D721Med (cell line): ENCODE measurements at regions not wholly inside any gene's neighbourhood (a gene's known extent, or its start where the extent isn't known, plus 50 kb on each side); places are given as distances from the start of the nearest gene placed in this dataset.

Experiments
- DNase-seq: peaks from one replicate; pipeline ENCODE4 v3.0.0; 2011; ENCODE audit warnings: low spot score; ENCODE audit not compliant: insufficient read length
- FAIRE-seq: peaks from 2 replicates; lab custom pipeline; 2011; peaks lifted over from hg19 to GRCh38; lab: Jason Lieb, UNC
- CTCF ChIP-seq: IDR thresholded peaks from 2 replicates; pipeline ENCODE4 v1.5.1; 2012; ENCODE audit warnings: mild to moderate bottlenecking, control low read depth; ENCODE audit not compliant: insufficient read depth; ENCODE audit errors: missing control alignments

- FAIRE-seq, result no peak
- DNase-seq, result no peak
- TF ChIP-seq CTCF, result no peak
Observed at GRCh38 chr9:1946526-1947283, 68.4 kb upstream of the SMARCA2 start.

GRCh38 chr9:1947438-1947837, 67.7 kb upstream of the SMARCA2 start:
- no peak for TF ChIP-seq CTCF
- DNase-seq (no peak), FAIRE-seq (no peak)

GRCh38 chr9:1948541-1948940, 66.6 kb upstream of the SMARCA2 start:
- no peak for FAIRE-seq
- TF ChIP-seq CTCF, result no peak
- DNase-seq, result no peak

- TF ChIP-seq CTCF, result no peak
- DNase-seq, result no peak
- FAIRE-seq, result no peak
Observed at GRCh38 chr9:1951446-1951845, 63.7 kb upstream of the SMARCA2 start.

- DNase-seq, result no peak
- no peak for FAIRE-seq
- TF ChIP-seq CTCF, result no peak
Observed at GRCh38 chr9:1952001-1952400, 63.1 kb upstream of the SMARCA2 start.

- DNase-seq, result no peak
- no peak for FAIRE-seq
- TF ChIP-seq CTCF, result no peak
Observed at GRCh38 chr9:1954238-1954637, 60.9 kb upstream of the SMARCA2 start.

GRCh38 chr9:1956958-1957357, 58.2 kb upstream of the SMARCA2 start:
- TF ChIP-seq CTCF, result no peak
- no peak for FAIRE-seq

More at GRCh38 chr9:1956958-1957357, 58.2 kb upstream of the SMARCA2 start:
- no peak for DNase-seq
